ENCODE measurements at regions not wholly inside any gene's neighbourhood (a gene's known extent, or its start where the extent isn't known, plus 50 kb on each side); places are given as distances from the start of the nearest gene placed in this dataset.
"Not testable (repeated sequence)": the region's sequence is repeated elsewhere in the genome, so short reads cannot be mapped to it uniquely, and the experiment has no call there.

DNA sequence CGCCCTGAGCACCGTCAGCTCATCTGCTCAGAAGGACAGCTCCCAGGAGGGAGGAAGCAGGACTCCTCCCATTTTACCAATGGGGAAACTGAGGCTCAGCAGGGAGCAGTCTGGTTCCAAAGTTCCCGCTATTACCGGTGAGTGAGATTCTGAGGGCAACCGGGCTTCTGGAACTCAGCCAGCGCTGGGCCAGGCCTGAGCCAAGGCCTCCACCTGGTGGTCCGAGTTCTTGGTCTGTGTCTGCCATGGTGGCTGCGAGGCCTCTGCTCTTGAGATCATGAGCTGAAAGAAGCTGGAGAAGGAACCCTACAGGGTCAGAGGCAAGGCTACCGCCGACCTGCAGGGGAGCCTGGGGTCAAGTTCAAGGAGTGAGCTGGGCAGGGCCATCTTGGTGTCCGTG is 110.8 kb upstream of the GSE1 start:
- DNase-seq: no peak

GRCh38 chr16:85503679-85504231 is 109.4 kb upstream of the GSE1 start:
- DNase-seq: no peak

DNA sequence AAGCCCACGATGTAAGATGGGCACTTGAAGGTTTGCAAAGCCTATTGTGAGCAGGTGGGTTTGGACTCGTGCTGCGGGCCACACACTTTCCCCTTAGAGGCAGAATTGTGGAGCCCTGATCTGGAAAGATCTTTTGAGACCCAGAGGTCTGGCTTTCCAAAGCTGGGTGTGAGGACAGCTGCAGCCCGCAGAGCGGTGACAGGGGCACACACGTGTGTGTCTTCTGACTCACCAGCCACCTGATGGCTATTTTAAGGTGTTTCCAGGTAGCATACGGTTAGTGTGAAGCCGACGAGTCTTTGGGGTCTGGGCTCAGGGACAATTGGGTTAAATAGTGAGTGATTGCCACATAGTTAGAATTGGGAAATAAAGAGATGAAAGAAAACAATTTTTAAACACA is 108.9 kb upstream of the GSE1 start:
- no peak for DNase-seq

DNA sequence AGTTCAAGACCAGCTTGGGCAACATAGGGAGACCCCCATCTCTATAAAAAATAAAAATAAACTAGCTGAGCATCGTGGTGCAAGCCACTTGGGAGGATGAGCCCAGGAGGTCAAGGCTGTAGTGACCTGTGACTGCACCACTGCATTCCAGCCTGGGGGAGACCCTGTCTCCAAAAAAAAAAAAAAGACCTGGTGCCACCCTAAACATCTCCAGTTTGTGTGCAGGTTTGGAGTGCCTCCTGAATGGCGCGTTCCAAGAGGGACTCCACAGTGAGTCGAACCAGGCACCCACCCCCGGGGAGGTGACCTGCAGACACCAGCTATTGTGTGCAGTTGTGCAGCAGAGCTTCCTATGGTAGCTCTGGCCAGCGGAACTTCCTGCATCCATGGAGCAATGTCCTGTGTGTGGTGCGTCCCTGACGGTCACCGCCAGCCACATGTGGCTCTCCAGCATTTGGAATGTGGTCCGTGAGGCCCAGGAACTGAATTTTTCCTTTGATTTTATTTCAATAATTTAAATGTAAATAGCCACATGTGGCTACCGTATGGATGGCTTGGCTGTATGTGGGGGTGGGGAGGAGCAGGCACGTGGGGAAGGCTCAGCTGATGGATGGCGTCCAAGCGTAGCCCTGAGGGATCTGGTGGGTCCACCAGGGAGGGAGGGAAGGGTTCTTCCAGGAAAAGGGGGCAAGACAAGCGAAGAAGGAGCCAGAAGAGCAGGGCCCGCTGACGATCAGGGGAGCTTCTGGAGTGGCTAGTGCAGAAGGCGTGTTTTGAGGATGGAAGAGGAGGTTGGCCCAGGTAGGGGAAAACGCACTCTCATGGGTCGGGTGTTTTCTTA is 107.1 kb upstream of the GSE1 start:
- no peak for DNase-seq

- DNase-seq: no peak
Measured at GRCh38 chr16:85506635-85506911, 106.5 kb upstream of the GSE1 start.

DNA sequence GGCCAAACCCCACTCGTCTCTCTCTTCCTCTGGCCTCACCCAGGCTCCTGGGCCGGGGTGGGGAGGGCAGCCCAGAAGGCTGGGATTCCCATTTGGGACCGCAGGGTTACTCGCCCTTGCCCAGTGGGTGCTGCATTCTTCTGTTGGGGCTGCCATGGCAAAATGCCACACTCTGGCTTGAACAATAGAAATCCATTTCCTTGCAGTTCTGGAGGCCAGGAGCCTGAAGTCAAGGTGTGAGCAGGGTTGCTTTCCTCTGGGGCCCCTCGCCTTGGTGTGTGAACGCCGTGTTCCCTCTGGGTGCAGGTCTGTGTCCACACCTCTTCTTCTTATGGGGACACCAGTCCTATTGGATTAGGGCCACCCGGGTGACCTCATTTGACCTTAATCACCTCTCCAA is 105.8 kb upstream of the GSE1 start:
- DNase-seq: no peak

DNA sequence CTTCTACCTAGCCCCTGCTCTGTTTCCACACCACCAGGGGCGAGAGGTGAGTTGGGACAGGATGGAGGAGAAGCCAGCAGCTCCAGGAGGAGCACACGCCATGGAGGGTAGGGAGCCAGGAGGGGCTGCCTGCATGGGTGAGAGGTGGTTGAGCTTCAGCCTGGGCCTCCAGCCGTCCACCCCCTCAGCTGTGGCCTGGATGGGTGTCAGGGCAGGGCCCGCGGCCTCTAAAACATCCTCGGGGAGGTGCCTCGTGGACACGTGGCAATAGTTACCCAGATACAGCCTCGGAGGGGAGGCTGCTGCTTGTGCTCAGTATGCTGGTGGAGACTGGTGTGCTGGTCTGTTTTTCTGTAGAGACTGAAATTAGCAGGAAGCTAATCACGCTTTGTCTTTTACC is 104.7 kb upstream of the GSE1 start:
- no peak for DNase-seq

GRCh38 chr16:85508993-85509392 is 104.1 kb upstream of the GSE1 start:
- DNase-seq: no peak

- DNase-seq: no peak
Measured at GRCh38 chr16:85510041-85510659, 103.0 kb upstream of the GSE1 start.

- no peak for DNase-seq
Measured at GRCh38 chr16:85511938-85512807, 100.9 kb upstream of the GSE1 start.

DNA sequence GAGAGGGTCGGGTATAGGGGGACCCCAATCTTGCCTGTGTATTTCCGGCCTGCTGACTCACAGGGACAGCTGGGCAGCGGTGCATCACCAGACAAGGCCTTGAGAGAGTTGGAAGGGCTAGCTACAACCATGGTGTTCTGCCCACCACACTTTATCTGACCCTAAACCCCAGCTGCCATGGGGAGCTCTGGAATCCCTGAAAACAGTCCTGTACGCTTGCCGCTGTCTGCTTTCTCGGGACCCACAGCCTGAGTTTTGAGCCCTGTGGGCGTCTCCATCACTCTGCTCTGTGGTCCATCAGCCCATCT is 100.4 kb upstream of the GSE1 start:
- DNase-seq: no peak

DNA sequence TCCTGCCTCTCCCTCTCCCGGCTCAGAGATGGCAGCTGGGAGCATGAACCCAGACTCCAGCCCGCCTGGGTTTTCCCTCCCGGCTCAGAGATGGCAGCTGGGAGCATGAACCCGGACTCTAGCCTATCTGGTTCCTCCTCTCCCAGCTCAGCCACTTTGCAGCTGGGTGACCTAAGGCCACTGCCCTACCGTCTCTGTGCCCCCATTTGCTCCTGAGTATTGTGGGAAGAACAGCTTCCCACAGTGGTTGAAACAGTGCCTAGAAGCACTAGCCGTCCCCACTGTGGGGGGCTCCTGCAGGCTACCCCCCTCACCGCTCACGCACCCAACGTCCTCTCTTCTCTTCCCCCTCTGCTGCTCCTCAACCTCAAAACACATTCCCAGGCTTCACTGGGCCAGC is 99.9 kb upstream of the GSE1 start:
- no peak for DNase-seq

- no peak for DNase-seq
Measured at GRCh38 chr16:85513649-85514048, 99.5 kb upstream of the GSE1 start.

DNA sequence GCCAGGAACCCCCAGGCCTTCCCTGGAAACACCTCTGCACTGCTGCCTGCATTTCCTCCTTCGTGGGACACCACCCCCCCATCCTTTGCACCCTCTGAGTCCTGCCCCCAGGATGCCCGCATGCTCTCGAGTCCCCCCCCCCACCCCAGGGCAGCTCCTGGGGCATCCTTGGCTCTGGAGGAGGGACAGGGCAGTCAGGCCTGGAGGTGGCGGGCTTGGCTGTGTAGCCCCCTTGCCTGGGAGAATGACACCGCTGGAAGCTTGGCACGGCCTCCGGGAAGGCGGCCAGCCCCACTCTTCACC is 98.9 kb upstream of the GSE1 start:
- DNase-seq: no peak

DNA sequence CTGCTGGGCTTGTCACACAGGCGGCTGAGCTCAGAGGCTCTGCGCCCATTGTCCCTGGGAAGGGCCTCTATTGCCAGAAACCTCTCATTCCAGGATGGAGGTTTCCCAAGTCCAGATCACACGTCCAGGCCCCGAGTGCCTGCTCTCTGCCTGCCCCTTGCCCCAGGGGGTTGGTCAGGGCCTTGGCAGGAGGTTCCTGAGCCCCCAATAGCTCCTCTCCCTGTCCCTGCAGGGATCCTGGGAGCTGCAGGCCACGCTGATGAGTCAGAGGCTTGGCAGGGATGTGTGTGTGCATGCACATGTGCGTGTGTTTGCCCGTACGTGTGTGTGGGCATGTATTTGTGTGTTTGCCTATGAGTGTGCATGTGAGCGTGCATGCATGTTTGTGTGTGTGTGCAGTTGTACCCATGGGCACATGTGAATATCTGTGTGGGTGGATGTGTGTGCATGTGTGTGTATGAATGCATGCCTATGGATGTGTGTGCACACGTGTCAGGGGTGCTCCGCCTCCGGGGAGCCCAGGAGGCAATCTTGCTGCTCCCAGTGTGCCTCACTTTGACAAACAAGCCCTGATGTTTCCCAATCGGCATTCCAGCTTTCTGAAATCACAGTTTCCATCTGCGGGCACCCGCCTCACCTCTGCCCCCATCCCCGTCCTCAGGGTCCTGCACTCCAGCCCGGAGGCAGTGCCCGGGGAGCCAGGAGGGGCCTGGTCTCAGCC is 98.4 kb upstream of the GSE1 start:
- DNase-seq: no peak

DNA sequence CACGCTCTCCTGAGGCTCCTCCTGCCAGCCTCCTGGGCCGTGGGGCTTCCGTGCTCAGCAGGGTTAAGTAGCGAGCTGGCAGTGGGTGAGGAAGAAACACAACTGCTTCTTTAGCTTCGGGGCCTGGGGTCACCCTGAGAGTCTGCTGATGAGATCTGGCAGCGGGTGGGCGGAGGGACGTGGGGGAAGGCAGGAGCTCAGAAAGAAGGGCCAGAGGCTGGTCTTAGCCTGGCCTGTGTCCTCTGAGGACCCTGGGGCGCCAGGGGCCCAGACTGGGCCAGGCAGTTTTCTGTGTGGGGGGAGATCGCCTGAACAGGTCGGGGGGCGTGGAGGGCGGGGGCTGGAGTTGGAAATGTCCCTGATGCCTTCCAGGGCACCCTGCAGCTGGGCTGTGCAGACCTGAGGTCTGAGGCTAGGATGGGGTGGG is 97.8 kb upstream of the GSE1 start:
- DNase-seq: no peak

DNA sequence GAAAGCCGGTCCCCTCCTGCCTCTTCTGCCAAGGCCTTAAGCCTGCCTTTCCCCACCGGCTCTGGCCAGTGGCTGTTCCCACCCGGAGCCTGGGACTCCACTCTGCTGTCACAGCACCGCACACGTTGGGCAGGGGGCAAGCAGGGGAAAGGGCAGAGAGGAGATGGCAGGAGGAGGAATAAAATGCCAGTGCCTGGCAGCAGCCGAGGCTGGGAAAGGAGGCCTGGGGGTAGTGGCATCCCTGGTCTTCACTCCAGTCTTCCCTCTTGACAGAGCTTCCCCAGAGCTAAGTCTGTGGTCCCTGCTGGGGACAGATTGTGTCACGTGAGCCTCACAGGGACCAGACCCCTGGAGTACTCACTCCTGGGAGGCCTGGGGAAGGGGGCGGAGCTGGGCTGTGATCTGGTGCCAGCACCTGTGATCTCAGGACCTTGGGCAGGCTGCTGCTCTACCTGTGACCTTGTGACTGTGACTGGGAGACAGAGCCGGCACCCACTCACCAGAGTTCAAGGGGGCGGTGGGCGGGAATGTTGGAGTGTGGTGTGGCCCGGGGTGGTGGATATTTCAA is 97.2 kb upstream of the GSE1 start:
- DNase-seq: no peak

GRCh38 chr16:85517154-85517553 is 96.0 kb upstream of the GSE1 start:
- DNase-seq: no peak

- DNase-seq: no peak
Measured at GRCh38 chr16:85517563-85518179, 95.5 kb upstream of the GSE1 start.

DNA sequence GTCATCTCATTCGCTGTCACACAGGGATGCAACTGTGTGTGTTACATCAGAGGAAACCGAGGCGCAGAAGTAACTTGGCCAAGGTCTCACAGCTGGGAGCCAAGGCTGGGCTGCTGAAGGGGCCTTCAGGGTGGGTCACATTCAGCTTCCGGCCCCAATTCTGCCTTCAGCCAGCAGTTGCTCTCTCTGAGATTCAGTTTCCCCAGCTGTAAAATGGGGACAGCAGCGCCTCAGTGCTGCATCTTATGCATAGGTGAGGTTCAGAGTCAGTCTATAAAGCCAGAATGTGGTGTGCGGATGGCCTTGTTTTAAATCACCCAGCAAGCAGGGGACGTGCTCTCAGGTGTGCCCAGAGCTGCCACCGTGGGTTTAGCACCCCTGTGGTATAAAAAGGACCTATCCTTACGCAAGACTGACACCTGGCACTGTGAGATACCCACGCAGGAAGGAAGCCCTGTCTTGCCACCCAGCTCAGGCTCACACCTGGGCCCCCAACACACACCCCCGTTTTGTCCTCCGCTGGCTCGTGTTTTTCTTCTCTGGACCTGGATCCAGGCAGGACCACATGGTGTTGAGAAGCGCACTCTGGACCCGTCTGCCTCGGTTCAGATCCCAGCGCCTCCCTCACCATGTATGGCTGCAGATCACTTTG is 94.6 kb upstream of the GSE1 start:
- DNase-seq: no peak

DNA sequence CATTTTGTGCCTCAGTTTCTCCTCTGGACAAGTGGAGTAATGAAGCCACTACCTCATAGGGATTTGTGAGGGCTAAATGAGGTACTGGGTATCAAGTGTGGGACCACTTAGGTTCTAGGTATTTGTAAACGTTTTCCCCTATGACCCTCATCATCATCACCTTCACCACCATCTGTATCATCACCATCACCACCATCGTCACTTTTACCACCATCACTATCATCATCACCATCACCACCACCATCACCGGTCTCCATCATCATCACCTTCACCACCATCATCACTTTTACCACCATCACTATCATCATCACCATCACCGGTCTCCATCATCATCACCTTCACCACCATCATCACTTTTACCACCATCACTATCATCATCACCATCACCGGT is 94.1 kb upstream of the GSE1 start:
- not testable (repeated sequence) for DNase-seq
